GM21423 (cell line): ENCODE measurements at regions not wholly inside any gene's neighbourhood (a gene's known extent, or its start where the extent isn't known, plus 50 kb on each side); places are given as distances from the start of the nearest gene placed in this dataset.

Experiments
- ATAC-seq: cut with Tn5 transposase; IDR thresholded peaks from one replicate; pipeline ENCODE4 v1.9.1; 2021; ENCODE audit warnings: mild to moderate bottlenecking, moderate library complexity; ENCODE audit not compliant: unreplicated experiment

DNA sequence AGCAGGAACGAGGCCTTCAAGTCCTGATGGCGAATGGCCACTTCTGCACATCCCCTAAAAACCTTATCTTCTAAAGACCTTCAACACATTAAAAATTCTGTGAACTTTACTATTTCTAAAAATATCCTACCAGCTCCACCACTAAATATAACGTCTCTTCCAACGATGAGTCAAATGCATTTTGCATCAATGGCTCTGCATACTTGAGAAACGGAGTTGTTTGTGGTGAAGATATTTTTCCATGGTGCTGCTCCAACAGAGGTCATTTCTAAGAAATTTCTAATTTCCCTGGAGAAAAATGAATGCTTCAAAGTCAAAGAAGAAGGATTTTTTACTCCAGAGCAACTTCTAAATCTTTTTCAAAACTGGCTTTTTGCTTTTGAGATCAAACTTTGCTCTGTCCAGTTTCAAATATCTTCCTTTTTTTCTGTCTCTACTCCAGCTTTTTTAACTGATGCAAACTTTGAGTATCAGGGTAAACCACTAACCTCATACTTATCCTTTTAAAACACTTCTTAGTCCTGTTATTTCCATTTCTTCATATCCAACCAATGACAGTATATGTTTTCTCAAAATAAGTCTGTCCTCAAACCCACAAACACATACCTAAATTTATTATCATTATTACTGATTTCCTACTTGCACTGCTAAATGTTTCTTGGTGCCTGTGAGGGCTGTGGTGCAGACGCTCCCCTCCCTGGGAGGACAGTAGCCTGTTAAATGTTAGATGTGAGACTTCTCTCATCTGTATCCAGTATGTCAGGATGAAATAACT is 258.1 kb downstream of the KLF6 start:
- ATAC-seq = no peak

DNA sequence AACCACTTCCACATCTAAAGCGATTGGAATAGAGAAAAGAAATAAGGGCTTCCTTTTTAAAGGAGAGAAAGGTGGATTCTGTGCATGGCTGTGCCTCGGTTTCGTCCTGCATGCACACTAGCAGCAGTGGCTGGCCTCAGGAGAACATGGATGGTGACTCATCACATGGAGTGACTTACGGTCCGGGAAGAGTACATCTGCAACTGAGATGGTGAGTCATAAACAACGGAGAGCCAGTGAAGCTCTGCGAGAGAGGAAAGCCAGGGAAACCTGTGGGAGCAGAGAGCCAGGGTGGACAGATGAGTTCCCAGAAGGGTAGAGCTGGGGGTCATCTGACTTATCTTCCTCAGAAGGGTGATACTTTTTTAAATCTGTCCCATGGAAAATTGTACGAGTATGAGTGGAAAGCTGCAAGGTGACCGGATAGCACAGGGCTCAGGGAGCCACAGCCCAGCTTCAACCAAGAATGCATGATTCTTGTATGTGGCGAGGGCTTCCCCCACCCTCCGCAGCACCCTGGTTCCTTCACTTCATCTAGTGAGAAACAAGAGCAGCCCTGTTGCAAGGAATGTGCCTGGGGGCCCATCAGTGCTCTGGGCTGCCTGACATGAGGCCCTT is 259.1 kb downstream of the KLF6 start:
- no peak for ATAC-seq

DNA sequence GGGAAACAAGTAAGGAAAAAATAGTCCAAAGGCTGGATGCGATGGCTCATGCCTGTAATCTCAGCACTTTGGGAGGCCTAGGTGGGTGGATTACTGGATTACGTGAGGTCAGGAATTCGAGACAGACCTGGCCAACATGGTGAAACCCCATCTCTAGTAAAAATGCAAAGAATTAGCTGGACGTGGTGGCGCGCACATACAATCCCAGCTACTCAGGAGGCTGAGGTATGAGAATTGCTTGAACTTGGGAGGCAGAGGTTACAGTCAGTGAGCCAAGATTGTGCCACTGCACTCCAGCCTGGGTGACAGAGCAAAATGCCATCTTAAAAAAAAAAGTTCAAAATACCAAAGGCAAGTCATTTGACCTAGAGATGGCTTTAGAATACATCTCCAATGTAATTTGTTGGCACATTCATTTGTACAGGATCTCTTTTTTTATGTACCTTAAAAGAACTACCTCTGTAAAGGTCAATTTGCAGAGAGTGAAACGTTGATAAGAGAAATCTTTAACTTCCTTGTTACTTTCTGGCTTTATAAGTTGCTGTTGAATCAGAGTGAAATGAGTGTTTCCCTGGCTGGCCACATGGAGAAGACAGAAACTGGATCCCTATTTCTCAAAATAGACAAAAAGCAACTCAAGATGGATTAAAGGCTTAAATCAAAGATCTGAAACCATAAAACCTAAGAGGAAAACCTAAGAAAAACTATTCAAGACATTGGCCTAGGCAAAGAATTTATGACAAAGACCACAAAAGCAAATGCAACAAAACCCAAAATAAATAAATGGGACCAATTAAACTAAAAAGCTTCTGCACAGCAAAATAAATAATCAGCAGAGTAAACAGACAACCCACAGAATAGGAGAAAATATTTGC is 260.7 kb downstream of the KLF6 start:
- ATAC-seq = no peak

DNA sequence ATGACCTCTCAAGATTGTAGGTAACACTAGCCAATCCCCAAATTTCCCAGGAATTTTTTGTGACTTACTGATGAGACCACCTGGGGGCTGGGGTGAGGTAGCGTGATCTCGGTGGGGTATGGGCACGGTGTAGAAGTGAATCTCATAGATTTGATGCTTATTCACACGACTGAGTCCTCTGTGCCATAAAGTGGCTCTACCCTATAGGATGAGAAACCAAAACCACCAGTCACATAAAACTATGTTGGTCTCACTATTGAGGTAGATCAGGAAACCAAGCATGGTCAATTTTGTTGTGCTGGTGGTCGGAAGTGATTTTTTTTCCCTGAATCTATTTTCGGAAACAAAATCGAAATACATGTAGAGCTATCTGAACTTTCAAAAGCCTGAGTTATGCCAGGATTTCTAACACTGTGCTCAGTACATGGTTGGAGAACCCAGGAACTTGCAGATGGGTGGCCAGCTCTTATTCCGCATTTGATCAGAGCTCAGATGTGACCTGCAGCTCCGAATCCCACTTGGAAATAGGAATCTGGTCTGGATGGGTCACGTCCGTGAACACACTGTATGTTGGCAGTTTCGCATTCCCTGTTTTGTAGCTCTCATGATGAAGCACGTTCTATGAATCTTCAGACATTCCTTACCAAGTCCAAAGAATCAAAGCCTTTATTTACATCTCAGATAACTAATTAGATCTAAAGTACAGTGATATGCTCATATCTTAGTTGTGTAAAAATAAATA is 261.5 kb downstream of the KLF6 start:
- ATAC-seq = no peak

DNA sequence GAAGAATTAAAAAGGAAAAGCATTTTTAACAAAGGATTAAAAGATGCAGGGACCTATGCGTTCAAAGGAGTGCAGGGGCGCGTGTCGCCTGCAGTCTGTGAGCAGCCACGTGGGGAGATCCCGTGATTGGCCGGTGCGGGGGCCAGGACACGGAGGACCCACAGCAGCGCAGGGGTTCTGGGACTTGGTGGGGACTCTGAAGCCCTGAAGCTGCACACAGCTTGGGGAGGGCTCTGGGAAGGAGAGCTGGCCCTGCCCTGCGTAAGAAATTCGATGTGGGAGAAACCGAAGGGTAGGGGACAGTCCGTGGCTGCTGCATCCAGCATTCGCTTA is 268.1 kb downstream of the KLF6 start:
- no peak for ATAC-seq

DNA sequence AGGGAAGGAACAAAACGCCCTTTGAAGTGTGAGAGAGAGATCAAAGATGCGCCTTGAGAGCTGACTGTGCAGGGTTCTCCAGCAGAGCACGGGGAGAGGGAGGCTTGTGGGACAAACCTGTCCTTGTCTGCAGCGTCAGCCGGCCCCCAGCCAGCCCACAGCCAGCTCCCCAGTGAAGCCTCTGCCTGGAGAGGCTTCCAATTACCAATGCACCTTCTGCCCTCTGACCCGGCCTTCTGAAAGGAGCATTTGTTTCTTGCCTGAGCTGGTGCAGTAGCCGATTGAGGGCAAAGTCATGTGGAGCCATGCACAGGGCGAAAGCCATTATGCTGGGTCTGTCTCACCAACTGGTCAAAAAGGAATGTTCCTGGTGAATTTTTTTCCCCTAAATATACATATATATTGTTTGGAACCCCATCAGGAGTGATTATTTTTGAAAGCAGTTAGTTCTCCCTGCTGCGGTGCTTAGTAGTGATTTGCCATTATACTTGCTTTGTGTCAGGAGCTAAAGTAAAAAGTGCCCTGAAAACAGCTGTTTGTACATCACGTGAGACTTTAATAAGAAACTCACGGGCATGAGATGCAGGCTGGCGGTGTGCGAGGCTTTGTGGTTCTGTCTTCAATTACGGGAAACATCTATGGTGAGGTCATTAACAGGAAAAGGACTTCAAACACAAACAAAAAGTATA is 268.6 kb downstream of the KLF6 start:
- ATAC-seq = no peak

DNA sequence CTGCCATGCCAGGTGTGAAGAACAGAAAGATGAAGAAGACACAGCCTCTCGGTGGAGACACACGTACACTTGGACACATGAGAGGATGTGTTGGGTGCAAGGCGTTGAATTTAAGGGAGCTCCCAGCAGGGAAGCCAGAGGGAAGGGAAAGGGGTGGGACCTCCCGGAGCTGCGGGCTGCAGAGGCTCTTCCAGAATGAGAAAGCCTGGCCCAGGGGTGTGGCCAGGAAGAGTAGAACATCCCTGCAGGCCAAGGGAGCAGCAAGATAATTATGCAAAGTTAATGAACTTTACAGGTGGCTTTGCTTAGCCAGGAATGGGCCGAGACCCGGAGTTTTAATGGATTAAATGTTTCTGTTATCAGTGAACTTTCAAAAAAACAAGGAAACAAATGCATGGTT is 270.3 kb downstream of the KLF6 start:
- ATAC-seq = no peak

DNA sequence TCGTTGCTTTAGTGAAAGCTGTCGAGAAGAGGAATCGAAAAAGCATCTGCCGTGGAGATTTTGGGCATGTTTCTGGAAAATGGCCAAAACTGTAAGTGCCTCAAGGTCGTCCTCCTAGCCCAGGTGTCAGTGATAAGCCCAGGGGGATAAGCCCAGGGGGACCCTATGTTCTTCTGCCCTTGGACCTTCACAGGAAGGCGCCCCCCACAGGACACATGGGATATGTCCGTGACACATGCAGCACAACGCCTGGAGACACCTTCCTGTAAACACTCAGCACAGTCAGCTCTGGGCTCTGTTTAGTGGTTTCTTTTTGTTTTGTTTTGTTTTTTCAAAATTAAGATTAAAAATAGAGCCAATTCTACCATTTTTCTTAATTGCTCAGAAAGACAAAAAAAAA is 272.7 kb downstream of the KLF6 start:
- ATAC-seq = no peak

DNA sequence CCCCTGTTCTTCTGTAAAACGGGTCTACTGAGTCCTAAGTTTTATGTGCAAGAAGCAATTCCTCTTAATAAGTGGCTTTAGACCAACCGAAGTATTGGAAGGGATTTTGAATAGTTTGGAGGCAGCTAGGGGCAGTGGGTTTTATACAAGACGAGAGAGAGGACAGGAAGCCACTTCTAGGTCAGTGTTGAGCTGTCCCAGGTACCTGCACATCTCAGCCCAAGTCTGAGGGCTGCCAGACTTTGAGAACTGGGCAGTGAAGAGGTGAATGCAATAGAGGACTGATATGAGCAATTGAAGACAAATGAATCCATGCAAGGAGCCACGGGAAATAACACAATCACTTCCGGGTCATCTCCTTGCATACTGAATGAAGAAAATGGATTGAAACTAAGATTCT is 273.5 kb downstream of the KLF6 start:
- ATAC-seq = no peak

DNA sequence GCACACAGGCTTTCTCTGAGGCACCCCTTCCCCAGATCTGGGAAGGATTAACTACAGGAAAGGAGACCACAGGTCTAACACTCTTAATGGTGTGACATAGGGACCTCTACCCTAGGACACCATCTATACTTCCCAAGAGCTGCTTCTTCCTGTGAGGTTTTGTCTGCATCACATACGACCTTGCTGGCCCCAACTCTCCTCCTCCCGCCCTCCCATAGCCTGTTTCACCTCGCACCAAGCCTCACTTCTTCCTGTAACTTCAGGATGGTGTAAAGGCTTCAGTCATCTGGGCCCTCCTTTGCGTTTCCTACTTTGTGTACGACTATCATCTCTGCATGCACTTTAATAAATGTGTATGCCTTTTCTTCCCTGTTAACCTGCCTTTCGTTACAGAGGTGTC is 274.3 kb downstream of the KLF6 start:
- ATAC-seq = no peak

DNA sequence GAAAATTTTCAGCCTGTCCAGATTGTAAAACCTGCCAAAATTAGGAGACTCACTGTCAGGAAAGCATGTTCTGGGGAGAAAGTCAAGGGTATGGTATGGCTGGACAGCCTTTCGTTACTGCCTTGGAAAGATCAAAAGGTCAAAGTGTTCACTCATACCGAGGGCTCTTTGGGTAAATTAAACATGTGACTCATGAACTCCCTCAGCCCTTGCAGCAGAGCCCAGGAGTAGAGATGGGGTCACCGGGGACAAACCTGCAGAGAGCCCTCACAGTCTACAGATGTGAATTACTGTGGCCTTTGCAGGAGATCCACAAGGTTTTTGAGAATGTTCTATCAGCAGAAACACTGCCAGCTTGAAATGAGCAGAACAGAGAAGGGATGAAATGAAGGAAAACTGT is 275.7 kb downstream of the KLF6 start:
- ATAC-seq = no peak

DNA sequence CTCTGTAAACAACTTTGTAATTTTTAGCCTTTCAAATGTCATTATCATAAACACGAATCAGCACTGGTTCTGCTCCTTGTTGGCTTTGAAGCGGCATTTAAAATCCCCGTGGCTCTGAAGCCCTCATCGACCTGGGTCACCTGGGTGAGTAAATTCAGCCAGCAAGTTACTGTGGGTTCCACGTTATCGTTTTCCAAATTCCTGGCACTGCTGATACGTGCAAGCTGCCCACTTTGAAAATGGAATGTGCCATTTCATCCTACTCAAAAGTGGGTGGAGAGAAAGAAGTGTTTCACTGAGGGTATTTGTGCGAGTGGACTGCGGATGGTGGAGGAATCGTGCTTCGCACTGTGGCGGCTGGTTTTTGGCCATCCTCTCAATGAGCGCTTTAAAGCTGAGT is 281.7 kb downstream of the KLF6 start:
- ATAC-seq = no peak

DNA sequence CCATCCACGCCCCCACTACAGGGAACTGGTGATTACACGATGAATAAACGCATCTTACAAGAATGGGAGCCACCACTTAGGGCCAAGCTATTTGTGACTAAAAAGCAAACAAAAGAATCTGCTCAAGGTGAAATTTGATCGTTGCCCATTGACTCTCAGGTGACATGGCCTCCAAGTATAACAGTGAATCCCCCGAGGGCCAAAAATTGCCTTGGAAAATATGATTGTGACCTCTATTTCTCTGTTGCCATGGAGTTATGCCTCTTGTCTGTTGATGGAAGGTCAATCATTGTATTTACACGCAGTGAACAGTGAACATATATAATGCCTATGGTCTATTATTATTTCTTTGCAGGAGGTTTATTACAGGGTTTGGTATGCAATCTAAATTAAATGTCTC is 282.3 kb downstream of the KLF6 start:
- ATAC-seq = no peak

DNA sequence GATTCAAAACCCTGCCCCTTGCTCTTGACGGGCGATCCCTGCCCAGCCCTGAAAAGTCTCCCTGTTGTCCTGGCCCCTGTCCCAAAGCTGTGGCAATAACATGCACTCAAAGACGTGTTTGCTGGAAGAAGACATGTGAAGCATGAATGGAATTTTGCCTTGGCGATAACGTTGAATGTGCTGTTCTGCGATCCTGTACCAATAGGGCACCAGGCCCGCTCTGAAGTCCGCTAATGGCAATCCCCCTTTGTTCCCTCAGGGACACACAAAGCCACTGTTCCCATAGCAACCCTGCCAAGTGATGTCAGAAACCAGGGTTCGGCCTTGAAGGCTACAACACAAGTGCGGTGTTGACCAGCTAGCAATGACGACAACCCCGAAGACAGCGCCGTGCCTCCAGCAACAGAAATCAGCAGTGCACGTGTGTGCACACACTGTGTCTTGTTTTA is 284.6 kb downstream of the KLF6 start:
- no peak for ATAC-seq

DNA sequence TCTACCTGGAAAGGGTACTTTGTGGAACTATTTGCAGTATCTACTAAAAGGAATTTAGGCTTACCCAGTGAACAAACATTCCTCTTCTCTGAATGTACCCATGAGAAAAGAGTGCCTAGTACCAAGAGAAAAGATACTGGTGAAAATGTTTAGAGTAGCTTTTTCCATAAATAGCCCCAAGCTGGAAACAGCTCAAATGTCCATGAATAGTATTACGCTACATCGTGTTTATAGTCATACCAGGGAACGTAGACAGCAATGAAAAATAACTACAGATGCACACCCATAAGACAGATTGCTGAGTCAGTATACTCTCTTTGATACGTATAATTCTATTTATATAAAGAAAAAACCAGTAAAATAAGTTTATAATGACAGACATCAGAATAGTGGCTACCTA is 285.9 kb downstream of the KLF6 start:
- ATAC-seq = no peak

DNA sequence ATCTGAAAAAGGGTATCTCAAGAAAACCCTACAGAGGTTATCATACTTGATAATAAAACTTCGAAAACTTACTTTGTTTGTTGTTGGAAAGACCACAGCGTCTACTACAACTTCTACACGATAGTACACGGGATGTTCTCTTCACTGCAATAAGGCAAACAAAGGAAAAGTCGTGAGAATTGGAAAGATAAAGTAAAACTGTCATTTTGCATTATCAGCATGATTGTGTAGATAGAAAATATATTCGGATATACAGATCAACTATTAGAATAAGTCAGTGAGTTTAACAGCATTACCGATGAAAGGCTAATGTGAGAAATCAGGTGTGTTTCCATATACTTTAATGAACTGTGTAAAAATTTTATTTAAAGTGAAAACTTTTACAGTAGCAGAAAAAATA is 287.4 kb downstream of the KLF6 start:
- ATAC-seq = no peak

DNA sequence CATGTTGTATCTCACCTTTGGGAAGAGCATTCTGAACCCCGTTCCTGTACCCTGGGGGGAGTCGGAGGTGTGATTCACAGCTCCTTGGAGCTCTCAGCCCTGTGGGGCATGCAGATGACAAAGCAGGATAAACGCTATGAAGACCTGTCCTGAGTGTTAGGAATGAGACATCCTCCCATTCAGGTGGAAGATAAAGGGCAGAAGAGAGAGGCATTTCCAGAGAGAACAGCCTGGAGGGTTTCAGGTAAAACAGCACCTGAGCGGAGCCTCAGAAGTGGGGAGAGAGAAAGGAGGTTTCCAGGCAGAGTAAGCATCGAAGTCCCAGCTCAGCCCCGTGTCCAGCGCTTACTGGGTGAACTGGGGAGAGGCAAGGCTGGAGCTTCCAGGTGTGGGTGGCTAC is 288.9 kb downstream of the KLF6 start:
- no peak for ATAC-seq

DNA sequence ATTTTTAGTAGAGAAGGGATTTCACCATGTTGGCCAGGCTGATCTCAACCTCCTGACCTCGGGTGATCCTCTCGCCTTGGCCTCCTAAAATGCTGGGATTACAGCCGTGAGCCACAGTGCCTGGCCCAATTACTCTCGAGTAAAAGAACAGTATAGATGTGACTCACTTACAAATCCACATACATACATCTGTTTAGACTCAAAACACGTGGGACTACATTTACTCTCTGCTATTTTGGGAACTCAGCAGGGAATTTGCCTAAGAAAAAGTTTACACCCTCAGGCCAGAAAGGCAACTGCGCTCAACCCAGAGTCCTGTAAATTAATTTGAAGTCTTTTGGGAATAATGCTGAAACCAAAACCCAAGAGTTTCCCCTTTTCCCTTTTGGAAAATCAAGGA is 289.7 kb downstream of the KLF6 start:
- no peak for ATAC-seq

DNA sequence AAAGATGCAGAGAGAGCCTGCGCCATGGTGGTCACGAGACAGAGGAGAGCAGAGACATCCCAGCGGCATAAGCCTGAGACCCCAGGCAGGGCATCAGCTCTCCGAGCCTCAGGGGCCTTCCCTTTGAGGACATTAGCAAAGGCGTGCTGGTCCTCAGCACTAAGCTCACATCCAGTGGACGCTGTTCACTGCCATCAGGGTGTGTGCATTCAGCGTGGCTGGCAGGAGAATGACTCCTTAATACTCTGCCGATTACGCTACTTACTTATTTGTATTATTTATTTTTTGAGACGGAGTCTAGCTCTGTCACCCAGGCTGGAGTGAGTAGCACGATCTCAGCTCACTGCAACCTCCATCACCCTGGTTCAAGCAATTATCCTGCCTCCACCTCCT is 290.2 kb downstream of the KLF6 start:
- ATAC-seq = no peak

DNA sequence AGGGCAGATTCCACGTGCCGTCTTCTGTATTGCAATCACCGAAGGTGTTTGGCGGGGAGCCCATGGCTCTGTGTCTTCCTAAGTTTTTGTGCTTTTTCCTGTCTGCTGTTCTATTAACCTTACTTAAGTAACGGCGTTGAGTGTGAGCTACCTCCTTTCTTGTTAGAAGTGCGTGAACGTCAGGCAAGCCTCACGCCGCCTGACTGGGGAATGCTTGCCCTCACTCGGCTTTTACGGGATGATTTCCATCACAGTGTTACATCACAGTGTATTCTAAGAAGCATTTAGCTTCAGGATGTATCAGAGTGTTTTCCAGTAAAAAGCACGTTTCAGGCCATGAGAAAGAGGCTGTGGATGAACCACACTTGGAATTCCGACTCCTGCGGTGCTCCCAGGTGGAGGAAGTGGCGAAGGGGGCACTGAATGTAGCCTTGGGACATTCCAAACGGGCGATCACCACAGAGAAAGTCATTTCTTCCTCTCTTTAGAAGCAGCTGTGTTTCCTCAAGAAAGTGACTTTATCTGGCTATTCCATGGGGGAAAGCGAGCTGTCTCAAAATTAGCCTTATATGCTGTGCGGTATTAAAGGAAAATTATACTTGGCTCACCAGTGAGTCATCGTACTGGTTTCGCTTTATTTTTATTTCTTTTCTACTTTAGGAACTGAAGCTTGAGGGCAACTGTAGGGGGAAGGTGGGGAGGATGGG is 290.7 kb downstream of the KLF6 start:
- ATAC-seq = no peak
